ENCODE measurements at regions not wholly inside any gene's neighbourhood (a gene's known extent, or its start where the extent isn't known, plus 50 kb on each side); places are given as distances from the start of the nearest gene placed in this dataset.

GRCh38 chr11:45723397-45723796 lies 58.0 kb upstream of the CHST1 start:
- no peak for DNase-seq

- no peak for DNase-seq
Measured at GRCh38 chr11:45722144-45722543, 56.7 kb upstream of the CHST1 start.

GRCh38 chr11:45717526-45717925 lies 52.1 kb upstream of the CHST1 start:
- DNase-seq: no peak

DNA sequence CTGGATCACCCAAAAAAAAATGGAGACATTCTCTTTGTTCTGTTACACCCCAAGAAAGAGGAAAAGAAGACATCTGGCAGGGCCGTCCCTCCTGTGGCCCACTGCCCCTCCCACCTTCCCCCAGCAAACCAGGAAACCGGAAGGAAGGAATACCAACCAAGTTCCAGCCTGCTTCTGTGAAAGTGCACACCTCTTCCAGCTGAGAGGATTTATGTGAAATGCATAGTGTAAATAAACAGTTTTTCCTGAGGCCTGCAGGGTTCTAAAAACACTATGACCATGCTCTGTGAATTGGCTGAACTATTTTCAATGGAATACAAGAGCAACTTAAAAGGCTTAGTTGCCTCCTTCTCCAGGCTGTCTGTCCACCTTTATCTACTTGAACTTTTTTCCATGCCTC lies 50.0 kb upstream of the CHST1 start:
- no peak for DNase-seq

All from NCI-H524 (cell line).